NCI-H2081 treated with DMSO at 0.1 percent for 48 hours (cell line): ENCODE measurements at regions not wholly inside any gene's neighbourhood (a gene's known extent, or its start where the extent isn't known, plus 50 kb on each side); places are given as distances from the start of the nearest gene placed in this dataset.
A peak's percentile ranks its signal among the peaks of the same experiment; 100 is the strongest.
"Not testable (repeated sequence)": the region's sequence is repeated elsewhere in the genome, so short reads cannot be mapped to it uniquely, and the experiment has no call there.

Experiments
- DNase-seq: peaks from one replicate; lab custom pipeline; 2025; lab: John Stamatoyannopoulos, UW

GRCh38 chr10:58066979-58067378 lies 200.7 kb downstream of the IPMK start:
- no peak for DNase-seq

GRCh38 chr10:58066126-58066525 lies 201.6 kb downstream of the IPMK start:
- DNase-seq: no peak

GRCh38 chr10:58065529-58065815 lies 202.2 kb downstream of the IPMK start:
- DNase-seq: no peak

GRCh38 chr10:58064714-58065528 lies 202.8 kb downstream of the IPMK start:
- peak; percentile 13 for DNase-seq

GRCh38 chr10:58063861-58064480 lies 203.7 kb downstream of the IPMK start:
- no peak for DNase-seq

GRCh38 chr10:58058683-58059082 lies 209.0 kb downstream of the IPMK start:
- DNase-seq: not testable (repeated sequence)

GRCh38 chr10:58054881-58055280 lies 212.8 kb downstream of the IPMK start:
- DNase-seq: no peak

- no peak for DNase-seq
Measured at GRCh38 chr10:58052772-58053171, 214.9 kb downstream of the IPMK start.

- DNase-seq: no peak
Measured at GRCh38 chr10:58050575-58050974, 217.1 kb downstream of the IPMK start.

GRCh38 chr10:58048936-58049335 lies 218.8 kb downstream of the IPMK start:
- DNase-seq: no peak

GRCh38 chr10:58044072-58044471 lies 223.6 kb downstream of the IPMK start:
- DNase-seq: no peak

- no peak for DNase-seq
Measured at GRCh38 chr10:58041901-58042300, 225.8 kb downstream of the IPMK start.

- no peak for DNase-seq
Measured at GRCh38 chr10:58030208-58030607, 237.5 kb downstream of the IPMK start.

- no peak for DNase-seq
Measured at GRCh38 chr10:58028597-58029366, 238.9 kb downstream of the IPMK start.

- no peak for DNase-seq
Measured at GRCh38 chr10:58027426-58027825, 240.3 kb downstream of the IPMK start.

- no peak for DNase-seq
Measured at GRCh38 chr10:58026036-58026435, 241.7 kb downstream of the IPMK start.

- no peak for DNase-seq
Measured at GRCh38 chr10:58023341-58024073, 244.2 kb downstream of the IPMK start.

- no peak for DNase-seq
Measured at GRCh38 chr10:58019863-58020537, 247.7 kb downstream of the IPMK start.

GRCh38 chr10:58017719-58018367 lies 249.9 kb downstream of the IPMK start:
- DNase-seq: no peak

- DNase-seq: no peak
Measured at GRCh38 chr10:58016614-58017013, 251.1 kb downstream of the IPMK start.

- no peak for DNase-seq
Measured at GRCh38 chr10:58014436-58014835, 253.3 kb downstream of the IPMK start.
